ENCODE measurements at regions not wholly inside any gene's neighbourhood (a gene's known extent, or its start where the extent isn't known, plus 50 kb on each side); places are given as distances from the start of the nearest gene placed in this dataset.

DNA sequence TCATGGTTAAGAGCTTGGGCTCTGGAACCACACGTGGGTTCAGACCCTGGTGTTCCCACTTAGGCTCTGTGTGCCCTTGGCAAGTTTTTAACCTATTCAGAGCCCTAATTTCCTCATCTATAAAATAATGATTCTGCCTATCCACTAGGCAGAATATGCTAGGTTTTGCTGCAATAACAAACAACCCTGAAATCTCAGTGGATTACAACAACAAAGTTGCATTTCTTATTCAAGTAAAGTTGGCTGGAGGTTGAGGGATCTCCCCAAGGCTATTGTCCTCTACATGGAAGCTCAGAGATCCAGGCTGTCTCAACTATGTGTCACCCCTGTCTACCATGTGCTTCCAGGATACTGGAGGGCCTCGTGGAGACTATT lies 275.4 kb upstream of the SIX2 start:
- Histone ChIP-seq H3K27ac (no peak overlapping the region), H3K27me3 (no peaks in the 10 kb centered on the region), H3K36me3 (ENCODE audit: low read depth, missing control alignments) (no peaks in the 10 kb centered on the region), H3K9me3 (no peaks in the 10 kb centered on the region), H3K4me1 (no peaks in the 10 kb centered on the region), H3K4me3 (no peak overlapping the region)
- TF ChIP-seq POLR2A (IDR thresholded peaks at IDR 0.05): no peak
- TF ChIP-seq, protein P1, sequence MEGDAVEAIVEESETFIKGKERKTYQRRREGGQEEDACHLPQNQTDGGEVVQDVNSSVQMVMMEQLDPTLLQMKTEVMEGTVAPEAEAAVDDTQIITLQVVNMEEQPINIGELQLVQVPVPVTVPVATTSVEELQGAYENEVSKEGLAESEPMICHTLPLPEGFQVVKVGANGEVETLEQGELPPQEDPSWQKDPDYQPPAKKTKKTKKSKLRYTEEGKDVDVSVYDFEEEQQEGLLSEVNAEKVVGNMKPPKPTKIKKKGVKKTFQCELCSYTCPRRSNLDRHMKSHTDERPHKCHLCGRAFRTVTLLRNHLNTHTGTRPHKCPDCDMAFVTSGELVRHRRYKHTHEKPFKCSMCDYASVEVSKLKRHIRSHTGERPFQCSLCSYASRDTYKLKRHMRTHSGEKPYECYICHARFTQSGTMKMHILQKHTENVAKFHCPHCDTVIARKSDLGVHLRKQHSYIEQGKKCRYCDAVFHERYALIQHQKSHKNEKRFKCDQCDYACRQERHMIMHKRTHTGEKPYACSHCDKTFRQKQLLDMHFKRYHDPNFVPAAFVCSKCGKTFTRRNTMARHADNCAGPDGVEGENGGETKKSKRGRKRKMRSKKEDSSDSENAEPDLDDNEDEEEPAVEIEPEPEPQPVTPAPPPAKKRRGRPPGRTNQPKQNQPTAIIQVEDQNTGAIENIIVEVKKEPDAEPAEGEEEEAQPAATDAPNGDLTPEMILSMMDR (IDR thresholded peaks at IDR 0.05): no peak
- WGBS, 2 donors: 77 to 83% methylated on average over 2 of the region's 2 CpGs
- intact Hi-C loops (cut with DNase I; ENCODE audit: low total_unique reads): no loop called here
- no peak for DNase-seq

DNA sequence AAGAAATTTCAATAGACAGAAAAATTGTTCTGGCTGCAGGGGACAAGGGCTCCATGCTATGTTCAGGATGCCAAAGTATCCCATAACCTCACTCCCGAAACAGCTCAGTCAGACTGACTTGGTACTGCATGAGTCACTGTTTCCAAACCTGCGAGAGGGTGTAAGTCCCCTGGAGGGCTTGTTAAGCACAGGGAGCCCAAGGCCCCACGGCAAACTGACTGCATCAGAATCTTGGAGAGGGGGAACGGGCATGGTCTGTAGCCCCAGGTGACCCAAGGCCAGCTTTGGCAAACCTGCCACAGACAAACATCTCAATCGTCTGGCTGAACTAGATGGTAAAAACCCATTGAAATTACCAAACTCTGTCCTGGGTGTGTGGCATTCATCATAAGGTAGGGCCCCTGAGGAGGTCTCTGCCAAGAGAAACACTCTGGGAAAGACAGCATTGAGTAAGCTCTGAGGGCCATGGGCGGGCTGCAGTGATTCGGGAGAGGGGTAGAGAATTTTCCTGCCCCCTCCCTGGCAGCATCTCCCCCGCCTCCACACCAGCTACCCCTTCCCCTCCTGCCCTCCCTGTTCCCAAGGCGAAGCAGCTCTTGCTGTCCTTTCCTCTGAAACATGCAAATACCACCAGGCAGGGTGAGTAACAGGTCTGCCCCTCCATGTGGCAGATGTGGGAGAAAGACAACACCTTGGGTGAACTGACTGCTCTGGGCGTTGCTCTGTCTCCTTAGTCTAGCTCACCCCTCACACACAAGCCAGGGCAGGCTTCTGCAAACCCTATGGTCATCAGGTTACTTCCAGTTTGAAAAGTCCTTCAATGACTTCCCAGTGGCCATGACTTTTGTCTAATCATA lies 274.7 kb upstream of the SIX2 start:
- WGBS, 2 donors: 79 to 88% methylated on average over 9 to 10 of the region's 10 CpGs
- Histone ChIP-seq H3K36me3 (ENCODE audit: low read depth, missing control alignments) (no peaks in the 10 kb centered on the region), H3K27ac (no peak overlapping the region), H3K4me1 (no peaks in the 10 kb centered on the region), H3K9me3 (no peaks in the 10 kb centered on the region), H3K27me3 (no peaks in the 10 kb centered on the region), H3K4me3 (no peak overlapping the region)
- TF ChIP-seq, protein P1 (IDR thresholded peaks at IDR 0.05): no peak
- TF ChIP-seq POLR2A (IDR thresholded peaks at IDR 0.05): no peak
- intact Hi-C loops (cut with DNase I; ENCODE audit: low total_unique reads): no loop called here
- DNase-seq: no peak

DNA sequence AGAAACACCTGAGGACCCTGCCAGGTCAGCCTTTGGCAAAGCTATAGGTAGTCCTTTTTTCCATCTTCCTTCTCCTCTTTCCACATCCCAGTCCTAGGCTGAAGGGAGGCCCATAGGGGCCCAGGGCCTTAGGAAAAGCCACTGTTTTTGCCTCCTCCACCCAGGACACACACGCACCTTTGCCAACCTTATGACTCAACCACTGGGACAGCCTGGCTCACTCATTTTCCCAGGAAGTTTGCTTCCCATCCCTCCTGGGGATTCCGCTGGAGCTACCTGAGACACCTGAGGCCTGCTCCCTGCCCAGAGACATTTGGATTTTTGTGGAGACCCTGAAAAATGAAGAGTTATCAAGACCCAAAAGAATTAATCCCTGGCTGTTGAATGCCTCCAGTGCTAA lies 273.4 kb upstream of the SIX2 start:
- 100% methylated on average over 2 of the region's 2 CpGs for WGBS, 2 donors
- Histone ChIP-seq H3K27me3 (no peaks in the 10 kb centered on the region), H3K4me3 (no peak overlapping the region), H3K27ac (no peak overlapping the region), H3K36me3 (ENCODE audit: low read depth, missing control alignments) (no peaks in the 10 kb centered on the region), H3K4me1 (no peaks in the 10 kb centered on the region), H3K9me3 (no peaks in the 10 kb centered on the region)
- DNase-seq: no peak
- intact Hi-C loops (cut with DNase I; ENCODE audit: low total_unique reads): no loop called here
- TF ChIP-seq, protein P1 (IDR thresholded peaks at IDR 0.05): no peak
- TF ChIP-seq POLR2A (IDR thresholded peaks at IDR 0.05): no peak

DNA sequence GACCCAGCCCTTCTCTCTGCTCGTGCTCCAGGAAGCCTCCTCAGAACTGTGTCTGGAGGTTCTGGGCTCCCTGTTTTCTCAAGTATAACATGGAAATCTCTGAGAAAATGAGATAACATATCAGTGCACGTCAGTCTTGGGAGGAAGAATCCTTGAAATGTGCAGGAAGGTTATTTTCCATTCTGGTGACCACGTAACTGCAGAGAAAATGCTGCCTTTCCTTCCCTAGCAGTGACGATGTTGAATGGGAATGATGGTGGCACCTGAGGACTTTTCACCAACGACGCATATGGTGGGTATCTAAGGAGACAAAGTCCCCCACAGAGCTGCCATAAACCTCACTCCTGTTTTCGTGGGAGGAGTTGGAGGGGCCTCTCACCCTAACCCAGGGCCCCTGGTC lies 272.1 kb upstream of the SIX2 start:
- no peak for DNase-seq
- TF ChIP-seq, protein P1 (IDR thresholded peaks at IDR 0.05): no peak
- TF ChIP-seq POLR2A (IDR thresholded peaks at IDR 0.05): no peak
- WGBS, 2 donors: 67 to 73% methylated on average over 7 of the region's 7 CpGs
- Histone ChIP-seq H3K9me3 (no peaks in the 10 kb centered on the region), H3K27me3 (no peaks in the 10 kb centered on the region), H3K27ac (no peak overlapping the region), H3K4me1 (no peaks in the 10 kb centered on the region), H3K4me3 (no peak overlapping the region), H3K36me3 (ENCODE audit: low read depth, missing control alignments) (no peaks in the 10 kb centered on the region)
- intact Hi-C loops (cut with DNase I; ENCODE audit: low total_unique reads): no loop called here

DNA sequence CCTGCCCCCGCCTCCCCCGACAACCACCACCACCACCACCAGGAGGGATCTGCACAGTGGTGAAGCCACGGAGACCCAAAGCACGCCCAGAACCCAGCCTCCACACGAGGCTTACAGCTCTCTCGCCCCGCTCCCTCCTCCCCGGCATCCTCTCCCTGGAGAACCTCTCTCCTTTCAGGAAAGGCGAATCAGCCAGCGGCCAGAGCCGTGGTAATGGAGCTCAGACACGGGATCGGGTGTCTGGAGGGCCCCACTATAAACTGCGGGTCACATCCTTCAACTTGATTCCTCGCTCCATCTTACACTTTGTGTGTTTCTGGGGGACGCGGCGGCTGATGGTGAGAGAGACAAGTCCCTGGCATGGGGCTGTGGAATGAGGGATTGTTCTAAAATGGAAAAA lies 271.5 kb upstream of the SIX2 start:
- H3K9me3 ChIP-seq: no peaks in the 10 kb centered on the region
- no peak overlapping the region for H3K4me3 ChIP-seq
- no peaks in the 10 kb centered on the region for H3K36me3 ChIP-seq (ENCODE audit: low read depth, missing control alignments)
- DNase-seq: no peak
- H3K27me3 ChIP-seq: no peaks in the 10 kb centered on the region
- intact Hi-C loops (cut with DNase I; ENCODE audit: low total_unique reads): no loop called here
- no peak overlapping the region for H3K27ac ChIP-seq
- H3K4me1 ChIP-seq: no peaks in the 10 kb centered on the region
- TF ChIP-seq, protein P1 (IDR thresholded peaks at IDR 0.05): no peak
- TF ChIP-seq POLR2A (IDR thresholded peaks at IDR 0.05): no peak
- 81 to 88% methylated on average over 9 to 18 of the region's 18 CpGs for WGBS, 2 donors

All from testis (tissue), 2 donors.